NT2/D1 (cell line): ENCODE measurements at regions not wholly inside any gene's neighbourhood (a gene's known extent, or its start where the extent isn't known, plus 50 kb on each side); places are given as distances from the start of the nearest gene placed in this dataset.

Experiments used
- DNase-seq: peaks from one replicate; pipeline ENCODE4 v3.0.0-alpha.2; 2011; ENCODE audit warnings: low read depth, low spot score
- H3K27me3 ChIP-seq: 2 replicates; pipeline ENCODE4 v1.6.0; 2011; ENCODE audit warnings: mild to moderate bottlenecking; ENCODE audit not compliant: insufficient read length, insufficient read depth
- H3K36me3 ChIP-seq: 2 replicates; pipeline ENCODE4 v1.6.1; 2011; ENCODE audit warnings: mild to moderate bottlenecking, low read length, mixed read lengths; ENCODE audit not compliant: insufficient read depth, insufficient read length
- H3K4me1 ChIP-seq: 2 replicates; pipeline ENCODE4 v1.5.1; 2011; ENCODE audit not compliant: insufficient read depth, insufficient read length
- H3K4me3 ChIP-seq: 2 replicates; pipeline ENCODE4 v1.5.1; 2011; ENCODE audit warnings: low read depth; ENCODE audit not compliant: insufficient read length
- H3K9ac ChIP-seq: 2 replicates; pipeline ENCODE4 v1.6.0; 2011; ENCODE audit warnings: low read depth; ENCODE audit not compliant: insufficient read length
- H3K9me3 ChIP-seq: 2 replicates; pipeline ENCODE4 v1.5.1; 2011; ENCODE audit warnings: mild to moderate bottlenecking, low read length; ENCODE audit not compliant: insufficient read depth
- SUZ12 ChIP-seq: IDR thresholded peaks from 2 replicates; pipeline ENCODE4 v1.6.1; 2011; ENCODE audit not compliant: insufficient read length, insufficient read depth; ENCODE audit errors: extremely low read depth
- YY1 ChIP-seq: IDR thresholded peaks from 2 replicates; pipeline ENCODE4 v1.6.1; 2011; ENCODE audit not compliant: insufficient read length, insufficient read depth
- ZNF274 ChIP-seq: IDR thresholded peaks from 2 replicates; pipeline ENCODE4 v1.6.1; 2011; ENCODE audit warnings: mild to moderate bottlenecking, low read depth, low read length

- no peak for DNase-seq
- no peaks in the 10 kb centered on the region for H3K27me3 ChIP-seq
- no peaks in the 10 kb centered on the region for H3K4me1 ChIP-seq
- no peaks in the 10 kb centered on the region for H3K9me3 ChIP-seq
- no peak overlapping the region for H3K4me3 ChIP-seq
- H3K36me3 ChIP-seq: no peaks in the 10 kb centered on the region
- no peak overlapping the region for H3K9ac ChIP-seq
- TF ChIP-seq SUZ12 (no peak), ZNF274 (no peak), YY1 (no peak)
These were observed 423.5 kb downstream of the OMA1 start for GRCh38 chr1:58123051-58123450.

- no peaks in the 10 kb centered on the region for H3K4me1 ChIP-seq
- H3K4me3 ChIP-seq: no peak overlapping the region
- H3K9me3 ChIP-seq: peaks cover 17% of the 10 kb centered on the region
- H3K27me3 ChIP-seq: no peaks in the 10 kb centered on the region
- DNase-seq: no peak
- H3K36me3 ChIP-seq: no peaks in the 10 kb centered on the region
- no peak overlapping the region for H3K9ac ChIP-seq
- TF ChIP-seq SUZ12 (no peak), ZNF274 (no peak), YY1 (no peak)
These were observed 426.6 kb downstream of the OMA1 start for GRCh38 chr1:58119971-58120370.

GRCh38 chr1:58116284-58116683, 430.2 kb downstream of the OMA1 start:
- Histone ChIP-seq H3K4me1 (no peaks in the 10 kb centered on the region), H3K36me3 (no peaks in the 10 kb centered on the region), H3K27me3 (no peaks in the 10 kb centered on the region), H3K4me3 (no peak overlapping the region), H3K9ac (no peak overlapping the region), H3K9me3 (peaks cover 20% of the 10 kb centered on the region)
- DNase-seq: no peak
- TF ChIP-seq YY1 (no peak), SUZ12 (no peak), ZNF274 (no peak)

GRCh38 chr1:58109646-58110200, 436.8 kb downstream of the OMA1 start:
- no peaks in the 10 kb centered on the region for H3K27me3 ChIP-seq
- H3K4me3 ChIP-seq: no peak overlapping the region
- peaks cover 3% of the 10 kb centered on the region; the same call in 1 of the 2 replicates for H3K9me3 ChIP-seq
- no peak for DNase-seq
- no peak for TF ChIP-seq ZNF274
- no peak for TF ChIP-seq YY1
- no peak for TF ChIP-seq SUZ12
- no peaks in the 10 kb centered on the region for H3K4me1 ChIP-seq
- no peak overlapping the region for H3K9ac ChIP-seq
- H3K36me3 ChIP-seq: no peaks in the 10 kb centered on the region

- Histone ChIP-seq H3K27me3 (no peaks in the 10 kb centered on the region), H3K9ac (no peak overlapping the region), H3K4me1 (no peaks in the 10 kb centered on the region), H3K4me3 (no peak overlapping the region), H3K9me3 (no peaks in the 10 kb centered on the region), H3K36me3 (no peaks in the 10 kb centered on the region)
- no peak for DNase-seq
- TF ChIP-seq ZNF274: no peak
- TF ChIP-seq YY1: no peak
- TF ChIP-seq SUZ12: no peak
These were observed 437.7 kb downstream of the OMA1 start for GRCh38 chr1:58108783-58109182.

GRCh38 chr1:58107943-58108342, 438.6 kb downstream of the OMA1 start:
- Histone ChIP-seq H3K36me3 (no peaks in the 10 kb centered on the region), H3K27me3 (no peaks in the 10 kb centered on the region), H3K9me3 (no peaks in the 10 kb centered on the region), H3K4me1 (no peaks in the 10 kb centered on the region), H3K9ac (no peak overlapping the region), H3K4me3 (no peak overlapping the region)
- no peak for TF ChIP-seq ZNF274
- no peak for TF ChIP-seq YY1
- TF ChIP-seq SUZ12: no peak
- DNase-seq: no peak

- TF ChIP-seq SUZ12 (no peak), ZNF274 (no peak), YY1 (no peak)
- H3K36me3 ChIP-seq: no peaks in the 10 kb centered on the region
- no peaks in the 10 kb centered on the region for H3K27me3 ChIP-seq
- H3K4me1 ChIP-seq: no peaks in the 10 kb centered on the region
- no peak overlapping the region for H3K9ac ChIP-seq
- no peaks in the 10 kb centered on the region for H3K9me3 ChIP-seq
- no peak overlapping the region for H3K4me3 ChIP-seq
- no peak for DNase-seq
These were observed 441.6 kb downstream of the OMA1 start for GRCh38 chr1:58104960-58105359.

- no peaks in the 10 kb centered on the region for H3K36me3 ChIP-seq
- TF ChIP-seq YY1: no peak
- no peak for TF ChIP-seq ZNF274
- TF ChIP-seq SUZ12: no peak
- no peak overlapping the region for H3K9ac ChIP-seq
- H3K27me3 ChIP-seq: no peaks in the 10 kb centered on the region
- H3K9me3 ChIP-seq: no peaks in the 10 kb centered on the region
- DNase-seq: no peak
- H3K4me3 ChIP-seq: no peak overlapping the region
- no peaks in the 10 kb centered on the region for H3K4me1 ChIP-seq
These were observed 449.8 kb downstream of the OMA1 start for GRCh38 chr1:58096714-58097113.
